ENCODE measurements at regions not wholly inside any gene's neighbourhood (a gene's known extent, or its start where the extent isn't known, plus 50 kb on each side); places are given as distances from the start of the nearest gene placed in this dataset.

- Histone ChIP-seq H3K9me3 (peaks cover 0 to 6% (median under 1%) of the 10 kb centered on the region in 4 donors), H3K27me3 (no peaks in the 10 kb centered on the region), H3K27ac (replicated peaks in 1 of 4) (no peak overlapping the region), H3K36me3 (no peaks in the 10 kb centered on the region), H3K4me3 (no peak overlapping the region), H3K4me1 (peaks cover 5 to 17% (median 15%) of the 10 kb centered on the region in 4 donors)
- intact Hi-C loops (cut with DNase I) = no loop called here
- DNase-seq (ENCODE audit: extremely low spot score) = no peak
- no peak for TF ChIP-seq POLR2AphosphoS5 (IDR thresholded peaks at IDR 0.05)
- TF ChIP-seq POLR2A (IDR thresholded peaks at IDR 0.05; ENCODE audit: low read depth) = no peak
- TF ChIP-seq CTCF (IDR thresholded peaks at IDR 0.05) = no peak
- no peak for TF ChIP-seq EP300 (IDR thresholded peaks at IDR 0.05)
- 95% methylated on average over 5 of the region's 5 CpGs for WGBS
Measured at GRCh38 chr6:5909721-5910120, 97.0 kb downstream of the NRN1 start.

DNA sequence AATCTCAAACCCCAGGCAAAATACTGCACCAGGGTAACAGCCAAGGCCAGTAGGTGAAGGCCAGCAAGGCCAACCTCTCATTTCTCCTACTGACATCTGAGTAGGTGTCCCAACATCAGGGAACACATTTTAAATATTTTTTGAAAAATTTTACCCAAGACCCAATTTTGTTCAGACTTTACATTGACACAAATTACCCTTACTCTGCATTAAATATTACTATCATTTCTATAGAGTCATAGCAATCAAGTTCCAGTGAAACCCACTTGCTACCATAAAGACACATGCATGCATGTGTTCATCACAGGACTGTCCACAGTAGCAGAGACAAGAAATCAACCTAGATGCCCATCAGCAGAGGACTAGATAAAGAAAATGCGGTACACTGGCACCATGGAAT lies 99.9 kb downstream of the NRN1 start:
- no peak for DNase-seq (ENCODE audit: extremely low spot score)
- intact Hi-C loops (cut with DNase I) = no loop called here
- WGBS = 90% methylated on average over 1 of the region's 1 CpG
- H3K4me1 ChIP-seq = peaks cover 5 to 19% (median 16%) of the 10 kb centered on the region in 4 donors
- no peaks in the 10 kb centered on the region for H3K27me3 ChIP-seq
- H3K27ac ChIP-seq (replicated peaks in 1 of 4) = no peak overlapping the region
- H3K4me3 ChIP-seq = no peak overlapping the region
- H3K9me3 ChIP-seq = no peaks in the 10 kb centered on the region
- H3K36me3 ChIP-seq = no peaks in the 10 kb centered on the region
- TF ChIP-seq POLR2A (IDR thresholded peaks at IDR 0.05; ENCODE audit: low read depth) (no peak), EP300 (IDR thresholded peaks at IDR 0.05) (no peak), CTCF (IDR thresholded peaks at IDR 0.05) (no peak), POLR2AphosphoS5 (IDR thresholded peaks at IDR 0.05) (no peak)

DNA sequence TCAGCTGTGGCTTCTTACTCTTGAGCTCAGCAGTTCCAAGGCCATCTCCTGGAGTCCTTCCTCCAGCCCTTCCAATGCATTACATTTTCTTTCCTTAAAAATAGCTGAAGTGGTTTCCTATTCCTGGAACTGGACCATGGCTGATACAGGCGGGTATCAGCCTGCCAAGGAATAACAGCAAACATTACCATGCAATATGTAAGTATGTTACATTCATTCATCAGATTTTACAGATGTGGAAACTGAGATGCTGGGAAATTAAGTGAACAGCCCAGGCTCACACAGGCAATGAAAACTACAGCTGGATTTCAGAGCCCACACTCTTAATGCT lies 100.4 kb downstream of the NRN1 start:
- Histone ChIP-seq H3K27me3 (no peaks in the 10 kb centered on the region), H3K36me3 (no peaks in the 10 kb centered on the region), H3K4me3 (no peak overlapping the region), H3K9me3 (no peaks in the 10 kb centered on the region), H3K27ac (replicated peaks in 1 of 4) (peak overlapping the region in 2 of 4 donors; percentile 53 to 67), H3K4me1 (peaks cover 5 to 19% (median 16%) of the 10 kb centered on the region in 4 donors)
- 92% methylated on average over 1 of the region's 1 CpG for WGBS
- intact Hi-C loops (cut with DNase I) = no loop called here
- TF ChIP-seq POLR2A (IDR thresholded peaks at IDR 0.05; ENCODE audit: low read depth) = no peak
- no peak for TF ChIP-seq CTCF (IDR thresholded peaks at IDR 0.05)
- DNase-seq (ENCODE audit: extremely low spot score) = no peak

- no peaks in the 10 kb centered on the region for H3K27me3 ChIP-seq
- no peaks in the 10 kb centered on the region for H3K9me3 ChIP-seq
- peak overlapping the region; percentile 24 to 67 (median 46) for H3K27ac ChIP-seq (replicated peaks in 1 of 4)
- 55% methylated on average over 18 of the region's 18 CpGs for WGBS
- intact Hi-C loops (cut with DNase I) = no loop called here
- peak overlapping the region in 1 of 4 donors; percentile 13 for H3K4me3 ChIP-seq
- DNase-seq (ENCODE audit: extremely low spot score) = no peak
- H3K36me3 ChIP-seq = no peaks in the 10 kb centered on the region
- TF ChIP-seq POLR2A (IDR thresholded peaks at IDR 0.05; ENCODE audit: low read depth) = no peak
- no peak for TF ChIP-seq CTCF (IDR thresholded peaks at IDR 0.05)
- no peak for TF ChIP-seq EP300 (IDR thresholded peaks at IDR 0.05)
- TF ChIP-seq POLR2AphosphoS5 (IDR thresholded peaks at IDR 0.05) = peak; percentile 35 to 87
- peaks cover 5 to 19% (median 16%) of the 10 kb centered on the region in 4 donors for H3K4me1 ChIP-seq
Measured at GRCh38 chr6:5905431-5906339, 101.0 kb downstream of the NRN1 start.
